C4-2B (cell line): ENCODE measurements at regions not wholly inside any gene's neighbourhood (a gene's known extent, or its start where the extent isn't known, plus 50 kb on each side); places are given as distances from the start of the nearest gene placed in this dataset.

ENCODE experiments used
- CTCF ChIP-seq: fragments of 450-650 bp; conservative IDR thresholded peaks from 2 replicates; pipeline ENCODE4 v1.5.1; 2017; ENCODE audit warnings: mild to moderate bottlenecking
- ZFX ChIP-seq: fragments of 450-650 bp; IDR thresholded peaks from 2 replicates; pipeline ENCODE4 v1.6.1; 2017

GRCh38 chr13:85969331-85969730, 170.1 kb upstream of the SLITRK6 start:
- TF ChIP-seq CTCF (no peak), ZFX (no peak)
